ENCODE measurements at regions not wholly inside any gene's neighbourhood (a gene's known extent, or its start where the extent isn't known, plus 50 kb on each side); places are given as distances from the start of the nearest gene placed in this dataset. TPM values are rescaled to one million over a fixed set of nuclear protein-coding genes. Genes with fewer than 3 reads are reported as not detected.

Small RNA genes lying in the stretch of these regions (small RNA-seq; reads per million reads assigned to genes)
- gene RN7SL761P (not detected), gene RPL37P21 (not detected), gene RPS3AP52 (not detected), gene SNRPFP3 (not detected)
